ENCODE measurements at regions not wholly inside any gene's neighbourhood (a gene's known extent, or its start where the extent isn't known, plus 50 kb on each side); places are given as distances from the start of the nearest gene placed in this dataset.

DNA sequence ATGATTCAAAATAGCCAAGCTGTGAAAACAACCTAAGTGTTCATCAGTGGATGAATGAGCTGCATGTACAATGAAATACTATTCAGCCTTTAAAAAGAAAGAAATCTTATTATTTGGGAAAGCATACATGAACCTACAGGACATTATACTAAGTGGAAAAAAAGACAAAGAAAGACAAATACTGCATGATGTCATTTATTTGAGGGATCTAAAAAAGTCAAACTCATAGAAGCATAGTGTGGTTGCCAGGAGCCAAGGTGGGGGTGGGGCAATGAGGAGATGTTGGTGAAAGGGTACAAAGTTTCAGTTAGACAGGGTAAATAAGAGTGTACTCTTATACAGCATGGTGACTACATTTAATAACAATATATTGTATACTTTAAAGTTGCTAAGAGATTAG lies 261.5 kb downstream of the PARP8 start:
- no peak for TF ChIP-seq POLR2A (IDR thresholded peaks at IDR 0.05)
- TF ChIP-seq CTCF (IDR thresholded peaks at IDR 0.05): no peak
